Erythroblast (primary cell): ENCODE measurements at regions not wholly inside any gene's neighbourhood (a gene's known extent, or its start where the extent isn't known, plus 50 kb on each side); places are given as distances from the start of the nearest gene placed in this dataset.

ENCODE experiments used
- GATA1 ChIP-seq: IDR thresholded peaks from 2 replicates; pipeline ENCODE4 v1.6.1; 2011; ENCODE audit warnings: low read depth, mild to moderate bottlenecking, control low read depth, low read length, moderate library complexity
- POLR2A ChIP-seq: IDR thresholded peaks from 2 replicates; pipeline ENCODE4 v1.6.1; 2011; ENCODE audit warnings: mild to moderate bottlenecking, low read length

- TF ChIP-seq POLR2A (no peak), GATA1 (no peak)
These were observed 66.0 kb upstream of the CCDC85A start for GRCh38 chr2:56117764-56118163.
